ENCODE measurements at regions not wholly inside any gene's neighbourhood (a gene's known extent, or its start where the extent isn't known, plus 50 kb on each side); places are given as distances from the start of the nearest gene placed in this dataset.
A peak's percentile ranks its signal among the peaks of the same experiment; 100 is the strongest.

DNA sequence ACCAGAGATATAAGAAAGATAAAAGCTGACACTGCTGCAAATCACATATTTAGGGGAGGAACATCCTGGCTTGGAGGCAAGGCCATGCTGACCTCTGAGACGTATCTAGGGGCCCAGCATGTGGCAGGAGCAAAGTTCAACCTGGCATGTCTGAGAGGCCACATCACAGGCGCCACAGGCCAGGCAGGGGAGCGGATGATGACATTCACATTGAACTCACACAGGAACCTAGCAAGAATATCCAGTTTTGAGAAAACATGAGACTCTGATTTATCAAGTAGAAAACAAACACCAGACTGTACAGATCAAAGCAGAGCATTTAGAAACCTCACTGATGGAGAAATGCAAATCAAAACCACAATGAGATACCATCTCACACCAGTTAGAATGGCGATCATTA lies 64.2 kb upstream of the STK32A start:
- peak; percentile 18 for DNase-seq (ENCODE audit: low read depth)
- TF ChIP-seq, protein P1, sequence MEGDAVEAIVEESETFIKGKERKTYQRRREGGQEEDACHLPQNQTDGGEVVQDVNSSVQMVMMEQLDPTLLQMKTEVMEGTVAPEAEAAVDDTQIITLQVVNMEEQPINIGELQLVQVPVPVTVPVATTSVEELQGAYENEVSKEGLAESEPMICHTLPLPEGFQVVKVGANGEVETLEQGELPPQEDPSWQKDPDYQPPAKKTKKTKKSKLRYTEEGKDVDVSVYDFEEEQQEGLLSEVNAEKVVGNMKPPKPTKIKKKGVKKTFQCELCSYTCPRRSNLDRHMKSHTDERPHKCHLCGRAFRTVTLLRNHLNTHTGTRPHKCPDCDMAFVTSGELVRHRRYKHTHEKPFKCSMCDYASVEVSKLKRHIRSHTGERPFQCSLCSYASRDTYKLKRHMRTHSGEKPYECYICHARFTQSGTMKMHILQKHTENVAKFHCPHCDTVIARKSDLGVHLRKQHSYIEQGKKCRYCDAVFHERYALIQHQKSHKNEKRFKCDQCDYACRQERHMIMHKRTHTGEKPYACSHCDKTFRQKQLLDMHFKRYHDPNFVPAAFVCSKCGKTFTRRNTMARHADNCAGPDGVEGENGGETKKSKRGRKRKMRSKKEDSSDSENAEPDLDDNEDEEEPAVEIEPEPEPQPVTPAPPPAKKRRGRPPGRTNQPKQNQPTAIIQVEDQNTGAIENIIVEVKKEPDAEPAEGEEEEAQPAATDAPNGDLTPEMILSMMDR (IDR thresholded peaks at IDR 0.05; ENCODE audit: insufficient read depth, low read depth, low read length, missing control alignments), result no peak
- no peak overlapping the region for H3K4me3 ChIP-seq (ENCODE audit: low read depth, low read length)

DNA sequence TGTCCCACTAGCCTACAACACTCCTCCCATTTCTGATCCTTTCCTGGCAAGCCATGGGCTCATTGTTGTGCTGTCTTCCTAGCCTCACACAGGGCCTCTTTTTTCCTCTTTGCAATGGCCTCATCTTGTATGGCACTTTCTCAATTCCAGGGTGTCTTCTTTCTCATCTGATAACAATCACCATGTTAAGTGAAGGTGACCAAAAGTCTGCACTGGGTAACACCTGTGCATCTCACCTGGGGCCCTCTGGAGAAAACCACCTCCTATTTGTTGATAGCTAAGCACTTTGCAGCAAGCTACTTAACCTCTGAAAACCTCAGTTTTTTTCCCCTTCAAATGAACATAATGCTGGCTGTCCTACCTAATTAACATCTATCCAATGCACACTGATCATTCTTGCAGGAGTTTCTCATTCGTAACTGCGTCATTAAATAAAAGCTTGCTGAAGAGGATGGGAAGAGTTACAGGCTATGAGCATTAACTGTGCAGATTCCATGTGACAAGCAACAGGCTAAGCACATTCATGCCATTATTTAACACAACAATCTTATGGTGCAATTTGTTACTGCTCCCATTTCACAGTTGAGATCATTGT lies 60.1 kb upstream of the STK32A start:
- DNase-seq (ENCODE audit: low read depth), result no peak
- TF ChIP-seq, protein P1 (IDR thresholded peaks at IDR 0.05; ENCODE audit: insufficient read depth, low read depth, low read length, missing control alignments), result no peak
- H3K4me3 ChIP-seq (ENCODE audit: low read depth, low read length), result no peak overlapping the region

DNA sequence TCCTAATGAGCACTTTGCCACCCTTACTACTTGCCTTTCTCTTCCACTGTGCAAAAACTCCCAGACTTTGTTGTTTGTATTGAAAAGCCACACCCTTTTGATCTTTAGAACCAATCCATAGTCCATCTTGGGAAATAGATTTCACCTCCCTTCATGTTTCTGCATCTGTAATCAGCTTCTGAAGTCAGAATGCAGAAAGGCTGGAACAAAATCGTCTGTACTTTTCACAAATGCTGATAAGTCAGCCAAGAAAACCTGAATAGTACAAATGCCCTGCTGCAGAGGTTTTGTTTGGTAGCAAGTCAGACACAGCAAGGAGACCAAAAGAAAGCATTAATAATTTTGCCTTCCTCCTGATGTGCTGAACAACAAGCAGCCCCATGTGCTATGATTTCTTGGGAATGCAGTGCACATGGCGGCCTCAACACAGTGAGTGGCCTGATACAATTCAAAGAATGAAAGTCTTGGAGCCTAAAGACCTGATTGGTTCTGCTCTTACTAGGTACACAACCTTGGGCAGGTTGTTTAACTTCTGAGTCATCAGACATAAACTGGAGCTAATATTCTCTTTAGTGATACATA lies 59.2 kb upstream of the STK32A start:
- TF ChIP-seq, protein P1 (IDR thresholded peaks at IDR 0.05; ENCODE audit: insufficient read depth, low read depth, low read length, missing control alignments), result no peak
- no peak for DNase-seq (ENCODE audit: low read depth)

DNA sequence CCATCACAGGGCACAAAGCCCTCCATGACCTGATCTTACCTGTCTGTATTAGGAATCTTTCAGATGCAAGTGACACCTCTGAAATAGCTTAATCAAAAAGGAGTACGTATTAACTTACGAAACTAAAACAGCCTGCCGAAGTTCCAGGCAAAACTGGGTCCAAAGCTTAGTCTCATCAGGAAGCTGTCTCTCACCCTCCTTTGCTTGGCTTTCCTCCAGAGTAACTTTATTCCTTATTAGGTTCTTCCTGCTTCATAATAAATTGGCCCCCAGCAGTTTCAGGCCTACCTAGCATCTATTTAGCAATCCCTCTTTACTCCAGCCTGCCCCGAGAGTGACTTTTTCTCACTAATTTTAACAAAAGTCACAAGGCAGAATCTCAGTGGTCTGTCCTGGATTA lies 58.4 kb upstream of the STK32A start:
- TF ChIP-seq, protein P1 (IDR thresholded peaks at IDR 0.05; ENCODE audit: insufficient read depth, low read depth, low read length, missing control alignments), result no peak
- H3K4me3 ChIP-seq (ENCODE audit: low read depth, low read length), result no peak overlapping the region
- DNase-seq (ENCODE audit: low read depth), result no peak

More for the DNA sequence above, 59.2 kb upstream of the STK32A start:
- H3K4me3 ChIP-seq (ENCODE audit: low read depth, low read length), result no peak overlapping the region

DNA sequence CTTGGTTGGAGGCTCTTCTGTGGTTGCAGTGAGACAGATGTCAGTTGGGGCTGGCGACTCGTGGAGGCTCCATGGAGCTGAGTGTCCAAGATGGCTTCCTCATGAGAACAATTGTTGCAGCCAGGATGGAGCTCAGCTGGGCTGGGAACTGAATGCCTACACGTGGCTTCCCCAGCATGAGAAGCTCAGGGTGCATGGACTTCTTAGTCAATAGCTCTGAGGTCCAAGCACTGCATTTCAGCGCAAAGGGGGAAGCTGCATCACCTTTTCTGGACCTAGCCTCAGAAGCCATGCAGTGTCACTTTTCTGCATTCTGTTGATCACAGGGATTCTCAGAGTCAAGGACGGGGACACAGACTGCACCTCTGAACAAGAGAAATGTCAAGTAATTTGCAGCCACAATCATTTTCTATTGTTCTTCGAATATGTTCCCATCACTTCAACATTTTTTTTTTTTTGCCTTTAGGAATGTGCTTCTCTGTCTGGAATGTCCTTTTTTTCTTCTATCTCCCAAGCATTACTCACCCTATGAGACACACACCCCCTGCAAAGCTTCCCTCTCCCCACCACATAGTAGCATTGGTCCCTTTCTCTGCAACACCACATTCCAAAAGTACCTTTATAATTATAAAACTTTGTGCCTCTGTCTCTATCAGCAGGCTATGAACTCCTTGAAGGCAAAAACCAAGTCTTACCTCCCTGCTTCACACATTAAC lies 57.5 kb upstream of the STK32A start:
- H3K4me3 ChIP-seq (ENCODE audit: low read depth, low read length), result no peak overlapping the region
- DNase-seq (ENCODE audit: low read depth), result no peak
- TF ChIP-seq, protein P1 (IDR thresholded peaks at IDR 0.05; ENCODE audit: insufficient read depth, low read depth, low read length, missing control alignments), result no peak

DNA sequence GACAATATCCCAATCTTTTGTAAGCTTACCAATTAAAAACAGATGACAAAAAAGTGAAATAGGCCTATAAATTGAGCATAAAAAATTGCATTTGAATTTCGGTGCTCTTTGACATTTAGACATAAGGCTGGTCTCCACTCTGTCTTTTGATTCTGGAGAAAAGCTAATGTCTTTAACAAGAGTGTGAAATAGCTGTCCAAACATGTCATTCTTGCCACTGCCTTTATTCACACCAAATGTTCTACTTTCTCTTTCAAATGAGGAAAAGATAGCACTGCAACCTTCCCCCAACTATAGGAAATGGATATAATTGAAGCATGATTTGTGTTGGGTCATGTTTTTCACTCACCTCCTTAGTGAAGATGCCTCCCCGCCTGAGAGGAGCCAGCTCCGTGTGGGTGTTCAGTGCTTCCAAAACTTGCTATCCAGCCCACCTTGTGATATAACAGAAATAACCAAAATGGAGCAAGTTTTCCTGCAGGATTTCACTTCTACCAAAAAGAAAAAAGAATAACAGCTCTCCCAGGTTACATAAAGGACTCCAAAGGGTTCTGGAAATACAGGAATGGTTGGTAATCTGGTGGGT lies 55.2 kb upstream of the STK32A start:
- TF ChIP-seq, protein P1 (IDR thresholded peaks at IDR 0.05; ENCODE audit: insufficient read depth, low read depth, low read length, missing control alignments), result no peak
- H3K4me3 ChIP-seq (ENCODE audit: low read depth, low read length), result no peak overlapping the region
- no peak for DNase-seq (ENCODE audit: low read depth)

Data from GM12865 (cell line).